ENCODE measurements at regions not wholly inside any gene's neighbourhood (a gene's known extent, or its start where the extent isn't known, plus 50 kb on each side); places are given as distances from the start of the nearest gene placed in this dataset.

DNA sequence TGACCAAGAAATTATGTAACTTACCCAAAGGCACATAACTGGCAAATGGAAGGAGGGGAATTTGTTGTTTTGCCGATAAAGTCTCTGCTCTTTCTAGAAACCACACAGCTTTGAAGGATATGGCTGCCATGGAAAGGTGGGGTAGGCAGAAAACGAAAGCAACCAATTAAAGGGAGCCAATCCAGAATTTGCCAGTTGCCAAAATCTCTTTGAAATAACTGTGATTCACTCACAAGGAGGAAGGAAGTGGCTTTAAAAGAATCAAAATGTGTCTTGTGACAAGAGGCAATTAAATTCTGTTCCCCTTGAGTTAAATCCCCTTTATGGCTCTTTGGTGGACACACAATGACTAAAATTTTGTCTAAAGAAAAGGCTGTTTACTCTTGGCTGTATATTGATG, 61.2 kb upstream of the CCDC190 start:
- no peak overlapping the region for H3K27ac Mint-ChIP-seq (ENCODE audit: unreplicated experiment)
- H3K27me3 Mint-ChIP-seq (ENCODE audit: unreplicated experiment), result no peaks in the 10 kb centered on the region
- intact Hi-C loops (cut with micrococcal nuclease; ENCODE audit: unreplicated experiment), result no loop called here
- no peak for DNase-seq
- CTCF ChIA-PET, result no interaction called here
- no TSS peak for BruUV-seq (replicated peaks)
- no peaks in the 10 kb centered on the region for H3K9me3 Mint-ChIP-seq (ENCODE audit: low read depth, unreplicated experiment)
- no peak overlapping the region for H3K4me3 Mint-ChIP-seq (ENCODE audit: low read depth, unreplicated experiment)
- H3K4me1 Mint-ChIP-seq (ENCODE audit: low read depth, unreplicated experiment), result no peaks in the 10 kb centered on the region
- TF ChIP-seq, protein P1, sequence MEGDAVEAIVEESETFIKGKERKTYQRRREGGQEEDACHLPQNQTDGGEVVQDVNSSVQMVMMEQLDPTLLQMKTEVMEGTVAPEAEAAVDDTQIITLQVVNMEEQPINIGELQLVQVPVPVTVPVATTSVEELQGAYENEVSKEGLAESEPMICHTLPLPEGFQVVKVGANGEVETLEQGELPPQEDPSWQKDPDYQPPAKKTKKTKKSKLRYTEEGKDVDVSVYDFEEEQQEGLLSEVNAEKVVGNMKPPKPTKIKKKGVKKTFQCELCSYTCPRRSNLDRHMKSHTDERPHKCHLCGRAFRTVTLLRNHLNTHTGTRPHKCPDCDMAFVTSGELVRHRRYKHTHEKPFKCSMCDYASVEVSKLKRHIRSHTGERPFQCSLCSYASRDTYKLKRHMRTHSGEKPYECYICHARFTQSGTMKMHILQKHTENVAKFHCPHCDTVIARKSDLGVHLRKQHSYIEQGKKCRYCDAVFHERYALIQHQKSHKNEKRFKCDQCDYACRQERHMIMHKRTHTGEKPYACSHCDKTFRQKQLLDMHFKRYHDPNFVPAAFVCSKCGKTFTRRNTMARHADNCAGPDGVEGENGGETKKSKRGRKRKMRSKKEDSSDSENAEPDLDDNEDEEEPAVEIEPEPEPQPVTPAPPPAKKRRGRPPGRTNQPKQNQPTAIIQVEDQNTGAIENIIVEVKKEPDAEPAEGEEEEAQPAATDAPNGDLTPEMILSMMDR (IDR thresholded peaks at IDR 0.05; ENCODE audit: unreplicated experiment), result no peak
- no peaks in the 10 kb centered on the region for H3K36me3 Mint-ChIP-seq (ENCODE audit: insufficient read depth, unreplicated experiment)

DNA sequence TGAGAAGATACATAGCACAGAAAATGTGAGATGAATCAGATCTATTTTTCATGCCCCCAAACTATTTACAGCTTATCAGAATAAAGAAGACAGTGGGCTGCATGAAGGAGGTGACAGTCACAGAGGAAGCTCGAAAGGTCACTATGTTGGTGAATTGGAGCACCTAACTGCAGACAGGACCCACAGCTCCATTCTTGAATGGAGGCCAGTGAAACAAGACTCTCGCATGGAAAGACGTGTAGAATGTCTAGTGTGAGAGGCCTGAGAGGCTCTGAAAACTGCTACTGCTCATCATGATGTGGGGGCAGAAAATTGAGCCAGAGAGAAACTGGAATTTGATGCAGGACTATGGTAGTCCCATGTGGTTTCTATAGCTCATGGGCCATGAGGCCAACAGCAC, 60.3 kb upstream of the CCDC190 start:
- Mint-ChIP-seq H3K36me3 (ENCODE audit: insufficient read depth, unreplicated experiment) (no peaks in the 10 kb centered on the region), H3K4me1 (ENCODE audit: low read depth, unreplicated experiment) (peaks cover 4% of the 10 kb centered on the region), H3K27ac (ENCODE audit: unreplicated experiment) (no peak overlapping the region), H3K27me3 (ENCODE audit: unreplicated experiment) (no peaks in the 10 kb centered on the region), H3K9me3 (ENCODE audit: low read depth, unreplicated experiment) (peaks cover under 1% of the 10 kb centered on the region), H3K4me3 (ENCODE audit: low read depth, unreplicated experiment) (no peak overlapping the region)
- TF ChIP-seq, protein P1 (IDR thresholded peaks at IDR 0.05; ENCODE audit: unreplicated experiment), result no peak
- CTCF ChIA-PET, result no interaction called here
- no TSS peak for BruUV-seq (replicated peaks)
- no peak for DNase-seq
- intact Hi-C loops (cut with micrococcal nuclease; ENCODE audit: unreplicated experiment), result no loop called here

DNA sequence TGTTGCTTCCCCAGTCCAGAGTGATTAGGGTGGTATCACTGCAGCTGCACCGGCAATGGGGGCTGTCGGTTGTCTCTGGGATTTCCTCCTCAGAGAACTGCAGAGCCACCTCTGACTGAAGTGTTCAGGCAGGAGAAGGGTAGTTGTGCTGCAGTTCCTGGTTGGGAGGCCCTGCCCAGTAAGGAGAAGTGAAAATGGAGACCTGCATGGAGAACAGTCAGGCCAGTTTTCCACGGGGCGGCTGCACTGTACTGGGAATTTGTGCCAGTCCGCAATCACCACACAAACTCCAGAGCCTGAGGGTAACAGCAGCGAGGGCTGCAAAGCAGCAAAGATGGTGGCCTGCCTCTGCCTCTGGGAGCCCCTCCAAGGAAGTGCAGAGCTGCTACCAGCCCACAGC, 58.1 kb upstream of the CCDC190 start:
- Mint-ChIP-seq H3K27me3 (ENCODE audit: unreplicated experiment) (no peaks in the 10 kb centered on the region), H3K36me3 (ENCODE audit: insufficient read depth, unreplicated experiment) (no peaks in the 10 kb centered on the region), H3K4me1 (ENCODE audit: low read depth, unreplicated experiment) (peaks cover 13% of the 10 kb centered on the region), H3K4me3 (ENCODE audit: low read depth, unreplicated experiment) (no peak overlapping the region), H3K27ac (ENCODE audit: unreplicated experiment) (no peak overlapping the region), H3K9me3 (ENCODE audit: low read depth, unreplicated experiment) (peaks cover 5% of the 10 kb centered on the region)
- CTCF ChIA-PET, result interaction anchor here (0.5 to 0.6 kb wide), 2 partner anchors 22 to 139 kb away, joined by 3 read pairs; no protein-coding TSS in a partner anchor
- TF ChIP-seq, protein P1 (IDR thresholded peaks at IDR 0.05; ENCODE audit: unreplicated experiment), result no peak
- intact Hi-C loops (cut with micrococcal nuclease; ENCODE audit: unreplicated experiment), result no loop called here
- BruUV-seq (replicated peaks), result no TSS peak
- DNase-seq, result no peak

DNA sequence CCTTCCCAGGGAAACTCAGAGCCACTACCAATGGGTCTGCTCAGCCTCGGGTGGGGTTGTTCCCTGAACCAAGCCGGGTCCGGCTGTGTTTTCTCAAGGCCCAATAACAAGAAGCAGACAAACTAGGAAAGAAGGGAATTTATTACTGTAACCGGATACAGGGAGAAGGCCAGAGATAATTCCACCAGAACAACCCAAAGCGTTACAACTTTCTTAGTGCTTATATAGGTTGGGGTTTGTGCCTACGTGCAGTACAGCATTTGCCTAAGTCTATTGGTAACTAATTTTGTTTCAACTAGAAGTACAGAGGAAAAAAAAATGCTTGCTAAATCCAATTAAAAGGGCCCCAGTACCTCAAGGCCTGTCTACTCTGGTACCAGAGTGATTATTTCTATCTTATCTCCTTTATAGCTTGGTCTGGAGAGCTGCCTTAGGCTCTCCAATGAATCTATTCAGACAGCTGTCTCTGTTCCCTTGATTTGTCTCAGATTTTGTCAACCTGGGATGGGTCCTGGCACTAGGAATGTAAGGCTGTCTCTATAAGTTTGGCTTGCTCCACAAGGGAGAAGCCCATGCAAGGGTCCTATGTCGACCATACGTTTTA, 57.3 kb upstream of the CCDC190 start:
- no peaks in the 10 kb centered on the region for H3K27me3 Mint-ChIP-seq (ENCODE audit: unreplicated experiment)

More for the DNA sequence above, 57.3 kb upstream of the CCDC190 start:
- Mint-ChIP-seq H3K27ac (ENCODE audit: unreplicated experiment) (no peak overlapping the region), H3K36me3 (ENCODE audit: insufficient read depth, unreplicated experiment) (peaks cover 4% of the 10 kb centered on the region), H3K9me3 (ENCODE audit: low read depth, unreplicated experiment) (peaks cover 5% of the 10 kb centered on the region), H3K4me1 (ENCODE audit: low read depth, unreplicated experiment) (peaks cover 21% of the 10 kb centered on the region), H3K4me3 (ENCODE audit: low read depth, unreplicated experiment) (no peak overlapping the region)
- TF ChIP-seq, protein P1 (IDR thresholded peaks at IDR 0.05; ENCODE audit: unreplicated experiment), result no peak
- intact Hi-C loops (cut with micrococcal nuclease; ENCODE audit: unreplicated experiment), result no loop called here
- CTCF ChIA-PET, result interaction anchor here (0.5 to 0.6 kb wide), 2 partner anchors 23 to 140 kb away, joined by 3 read pairs; no protein-coding TSS in a partner anchor
- DNase-seq, result no peak
- BruUV-seq (replicated peaks), result no TSS peak

Measured in Calu3 (cell line).